ENCODE measurements at regions not wholly inside any gene's neighbourhood (a gene's known extent, or its start where the extent isn't known, plus 50 kb on each side); places are given as distances from the start of the nearest gene placed in this dataset.

DNA sequence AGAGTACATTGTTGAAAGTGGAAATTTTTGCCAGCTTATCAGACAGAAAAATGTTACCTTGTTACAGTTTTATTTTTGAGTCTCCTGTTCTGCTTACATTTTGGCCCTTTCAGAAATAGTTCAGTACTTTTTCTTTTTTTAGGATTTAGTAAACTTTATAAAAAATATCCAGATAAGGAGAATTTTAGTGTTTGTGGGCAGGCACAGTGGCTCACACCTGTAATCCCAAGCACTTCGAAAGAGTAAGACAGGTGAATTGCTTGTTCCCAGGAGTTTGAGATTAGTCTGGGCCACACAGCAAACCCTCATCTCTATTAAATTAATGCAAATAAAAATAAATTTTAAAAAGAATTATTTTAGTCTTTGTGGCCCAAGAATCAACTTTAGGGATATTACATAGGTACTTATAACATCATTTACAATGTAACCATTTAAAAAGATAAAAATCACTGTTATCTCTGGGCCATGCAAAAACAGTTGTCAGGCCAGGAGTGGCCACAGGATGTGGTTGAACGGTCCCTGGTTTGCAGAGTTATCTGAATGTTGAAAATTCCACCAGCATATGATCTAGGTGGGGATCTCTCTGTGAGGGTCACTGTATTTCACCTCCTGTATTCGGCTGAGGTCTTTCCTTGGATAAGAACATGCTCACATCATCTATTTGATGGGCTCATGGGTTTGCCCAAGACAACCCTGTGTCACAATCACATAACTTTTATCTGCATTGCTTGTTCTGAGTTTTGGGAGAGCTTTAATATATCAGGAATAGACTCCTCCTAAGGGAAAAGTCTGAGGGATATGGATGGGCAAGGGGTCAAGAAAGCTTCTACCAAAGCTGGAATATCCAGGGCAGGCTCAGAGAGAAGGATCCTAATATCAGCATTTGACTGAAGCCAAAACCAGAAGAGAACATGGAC lies 91.5 kb downstream of the GGTLC2 start:
- Histone ChIP-seq H4K20me1 (ENCODE audit: insufficient read depth) (no peaks in the 10 kb centered on the region), H3K27me3 (ENCODE audit: insufficient read depth, low read depth) (no peaks in the 10 kb centered on the region), H3K4me3 (IDR thresholded peaks at IDR 0.05; ENCODE audit: insufficient read depth, low read depth, low read length) (no peak overlapping the region), H3K4me1 (ENCODE audit: low read depth, poor library complexity, severe bottlenecking) (peaks cover 9% of the 10 kb centered on the region), H3K9ac (no peak overlapping the region), H3K27ac (no peak overlapping the region), H3K79me2 (ENCODE audit: insufficient read depth, low read depth) (no peaks in the 10 kb centered on the region), H3K36me3 (ENCODE audit: insufficient read depth) (no peaks in the 10 kb centered on the region), H2AFZ (ENCODE audit: low read depth) (no peak overlapping the region), H3K4me2 (no peak overlapping the region)
- TF ChIP-seq, protein P1, sequence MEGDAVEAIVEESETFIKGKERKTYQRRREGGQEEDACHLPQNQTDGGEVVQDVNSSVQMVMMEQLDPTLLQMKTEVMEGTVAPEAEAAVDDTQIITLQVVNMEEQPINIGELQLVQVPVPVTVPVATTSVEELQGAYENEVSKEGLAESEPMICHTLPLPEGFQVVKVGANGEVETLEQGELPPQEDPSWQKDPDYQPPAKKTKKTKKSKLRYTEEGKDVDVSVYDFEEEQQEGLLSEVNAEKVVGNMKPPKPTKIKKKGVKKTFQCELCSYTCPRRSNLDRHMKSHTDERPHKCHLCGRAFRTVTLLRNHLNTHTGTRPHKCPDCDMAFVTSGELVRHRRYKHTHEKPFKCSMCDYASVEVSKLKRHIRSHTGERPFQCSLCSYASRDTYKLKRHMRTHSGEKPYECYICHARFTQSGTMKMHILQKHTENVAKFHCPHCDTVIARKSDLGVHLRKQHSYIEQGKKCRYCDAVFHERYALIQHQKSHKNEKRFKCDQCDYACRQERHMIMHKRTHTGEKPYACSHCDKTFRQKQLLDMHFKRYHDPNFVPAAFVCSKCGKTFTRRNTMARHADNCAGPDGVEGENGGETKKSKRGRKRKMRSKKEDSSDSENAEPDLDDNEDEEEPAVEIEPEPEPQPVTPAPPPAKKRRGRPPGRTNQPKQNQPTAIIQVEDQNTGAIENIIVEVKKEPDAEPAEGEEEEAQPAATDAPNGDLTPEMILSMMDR (conservative IDR thresholded peaks at IDR 0.05; ENCODE audit: low read depth, low read length), result no peak

- no peaks in the 10 kb centered on the region for H3K36me3 ChIP-seq (ENCODE audit: insufficient read depth)
- TF ChIP-seq, protein P1 (conservative IDR thresholded peaks at IDR 0.05; ENCODE audit: low read depth, low read length), result no peak
- H4K20me1 ChIP-seq (ENCODE audit: insufficient read depth), result no peaks in the 10 kb centered on the region
- no peak overlapping the region for H3K4me3 ChIP-seq (IDR thresholded peaks at IDR 0.05; ENCODE audit: insufficient read depth, low read depth, low read length)
- H2AFZ ChIP-seq (ENCODE audit: low read depth), result no peak overlapping the region
- no peak overlapping the region for H3K9ac ChIP-seq
- no peaks in the 10 kb centered on the region for H3K79me2 ChIP-seq (ENCODE audit: insufficient read depth, low read depth)
- H3K4me2 ChIP-seq, result no peak overlapping the region
- peaks cover 9% of the 10 kb centered on the region for H3K4me1 ChIP-seq (ENCODE audit: low read depth, poor library complexity, severe bottlenecking)
- no peaks in the 10 kb centered on the region for H3K27me3 ChIP-seq (ENCODE audit: insufficient read depth, low read depth)
- no peak overlapping the region for H3K27ac ChIP-seq
These were observed 93.2 kb downstream of the GGTLC2 start for GRCh38 chr22:22737590-22737989.

GRCh38 chr22:22738959-22739585 lies 94.7 kb downstream of the GGTLC2 start:
- H3K9ac ChIP-seq, result no peak overlapping the region
- H3K79me2 ChIP-seq (ENCODE audit: insufficient read depth, low read depth), result no peaks in the 10 kb centered on the region
- H3K27me3 ChIP-seq (ENCODE audit: insufficient read depth, low read depth), result no peaks in the 10 kb centered on the region
- H4K20me1 ChIP-seq (ENCODE audit: insufficient read depth), result no peaks in the 10 kb centered on the region
- H3K4me3 ChIP-seq (IDR thresholded peaks at IDR 0.05; ENCODE audit: insufficient read depth, low read depth, low read length), result no peak overlapping the region
- no peak overlapping the region for H2AFZ ChIP-seq (ENCODE audit: low read depth)
- H3K4me1 ChIP-seq (ENCODE audit: low read depth, poor library complexity, severe bottlenecking), result peaks cover 9% of the 10 kb centered on the region
- H3K36me3 ChIP-seq (ENCODE audit: insufficient read depth), result no peaks in the 10 kb centered on the region
- no peak overlapping the region for H3K27ac ChIP-seq
- no peak overlapping the region for H3K4me2 ChIP-seq
- TF ChIP-seq, protein P1 (conservative IDR thresholded peaks at IDR 0.05; ENCODE audit: low read depth, low read length), result no peak

- Histone ChIP-seq H3K36me3 (ENCODE audit: insufficient read depth) (no peaks in the 10 kb centered on the region), H3K4me2 (no peak overlapping the region), H2AFZ (ENCODE audit: low read depth) (no peak overlapping the region), H3K4me1 (ENCODE audit: low read depth, poor library complexity, severe bottlenecking) (peaks cover 14% of the 10 kb centered on the region), H3K9ac (no peak overlapping the region), H3K79me2 (ENCODE audit: insufficient read depth, low read depth) (no peaks in the 10 kb centered on the region), H3K4me3 (IDR thresholded peaks at IDR 0.05; ENCODE audit: insufficient read depth, low read depth, low read length) (no peak overlapping the region), H3K27ac (no peak overlapping the region), H3K27me3 (ENCODE audit: insufficient read depth, low read depth) (no peaks in the 10 kb centered on the region), H4K20me1 (ENCODE audit: insufficient read depth) (no peaks in the 10 kb centered on the region)
- TF ChIP-seq, protein P1 (conservative IDR thresholded peaks at IDR 0.05; ENCODE audit: low read depth, low read length), result no peak
These were observed 96.3 kb downstream of the GGTLC2 start for GRCh38 chr22:22740560-22741276.
